Skeletal muscle satellite cell (primary cell): ENCODE measurements at regions not wholly inside any gene's neighbourhood (a gene's known extent, or its start where the extent isn't known, plus 50 kb on each side); places are given as distances from the start of the nearest gene placed in this dataset.

ENCODE experiments used
- H3K27me3 ChIP-seq: 2 replicates; pipeline ENCODE4 v1.7.0; 2013; ENCODE audit warnings: low read length; ENCODE audit not compliant: control insufficient read depth, insufficient read depth
- H3K36me3 ChIP-seq: 2 replicates; pipeline ENCODE4 v1.7.0; 2013; ENCODE audit warnings: mild to moderate bottlenecking, control low read depth, low read length; ENCODE audit not compliant: insufficient read depth
- H3K4me1 ChIP-seq: 2 replicates; pipeline ENCODE4 v1.7.0; 2013; ENCODE audit warnings: low read length; ENCODE audit not compliant: control insufficient read depth, insufficient read depth
- H3K4me2 ChIP-seq: 2 replicates; pipeline ENCODE4 v1.7.0; 2013; ENCODE audit warnings: mild to moderate bottlenecking, low read length
- H3K4me3 ChIP-seq: 2 replicates; pipeline ENCODE4 v1.7.0; 2013; ENCODE audit warnings: low read length
- H3K9ac ChIP-seq: 2 replicates; pipeline ENCODE4 v1.7.0; 2013; ENCODE audit warnings: mild to moderate bottlenecking, low read depth, low read length, moderate library complexity
- H3K9me3 ChIP-seq: replicated peaks from 2 replicates; pipeline ENCODE4 v1.7.0; 2013; ENCODE audit warnings: mild to moderate bottlenecking, control low read depth, low read length

GRCh38 chr2:34320056-34320455, 721.0 kb upstream of the FAM98A start:
- Histone ChIP-seq H3K9me3 (no peaks in the 10 kb centered on the region), H3K36me3 (no peaks in the 10 kb centered on the region), H3K4me2 (no peak overlapping the region), H3K27me3 (no peaks in the 10 kb centered on the region), H3K9ac (no peak overlapping the region), H3K4me1 (no peaks in the 10 kb centered on the region), H3K4me3 (no peak overlapping the region)

DNA sequence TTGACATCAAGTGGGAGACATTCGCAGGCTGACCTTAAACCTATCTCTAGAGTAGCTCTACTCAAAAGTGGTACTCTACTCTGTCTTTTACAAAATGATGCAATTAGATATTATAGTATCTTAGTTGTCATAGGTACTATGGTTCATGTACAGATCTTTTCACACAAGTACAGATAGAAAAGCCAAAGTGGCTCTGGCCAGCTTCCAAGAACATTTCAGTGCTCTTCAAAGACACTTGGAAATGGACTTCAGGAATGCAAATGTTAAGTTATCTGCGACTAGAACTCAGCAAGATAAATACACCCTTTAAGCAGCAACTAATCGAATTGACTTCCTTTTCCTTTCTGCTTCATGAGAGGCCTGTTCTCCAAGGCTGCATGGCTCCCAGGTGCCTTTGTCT, 718.7 kb upstream of the FAM98A start:
- Histone ChIP-seq H3K9ac (no peak overlapping the region), H3K36me3 (no peaks in the 10 kb centered on the region), H3K27me3 (no peaks in the 10 kb centered on the region), H3K4me3 (no peak overlapping the region), H3K9me3 (no peaks in the 10 kb centered on the region), H3K4me1 (no peaks in the 10 kb centered on the region), H3K4me2 (no peak overlapping the region)

DNA sequence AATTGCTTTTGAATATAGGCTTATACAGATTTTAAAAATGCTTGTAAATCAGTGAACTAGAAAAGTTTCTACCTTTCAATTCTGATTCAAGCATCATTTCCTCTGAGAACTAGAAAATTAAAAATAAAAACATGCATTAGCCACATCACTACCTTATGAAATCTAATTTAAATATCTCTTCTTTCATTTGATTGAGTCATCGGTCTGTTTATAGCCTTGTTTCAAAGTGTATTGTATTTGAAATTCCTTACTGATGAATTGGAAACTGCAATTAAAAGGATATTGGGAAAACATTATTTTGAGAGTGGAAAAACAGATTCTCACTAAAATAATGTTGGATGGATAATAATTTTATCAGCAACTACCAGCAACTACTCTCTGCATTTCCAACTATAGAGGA, 717.7 kb upstream of the FAM98A start:
- Histone ChIP-seq H3K4me1 (no peaks in the 10 kb centered on the region), H3K36me3 (no peaks in the 10 kb centered on the region), H3K9ac (no peak overlapping the region), H3K9me3 (no peaks in the 10 kb centered on the region), H3K27me3 (no peaks in the 10 kb centered on the region), H3K4me2 (no peak overlapping the region), H3K4me3 (no peak overlapping the region)

DNA sequence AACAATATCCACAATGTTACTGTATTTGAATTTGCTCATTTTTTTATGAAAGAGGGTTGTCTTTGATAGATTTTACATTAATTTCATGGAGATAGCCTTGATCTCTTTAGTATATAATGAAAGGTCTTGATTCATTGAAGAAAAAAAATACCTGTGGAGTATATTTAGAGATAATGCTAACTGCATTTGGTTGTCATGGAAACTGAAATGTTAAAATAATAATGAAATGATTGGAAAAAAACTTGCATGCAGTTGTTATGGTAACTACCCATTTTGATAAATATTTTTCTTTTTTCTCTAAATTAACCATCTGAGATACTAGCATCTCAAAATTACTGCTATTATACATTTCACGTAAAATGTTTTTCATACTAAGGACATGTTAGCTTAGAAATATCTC, 712.7 kb upstream of the FAM98A start:
- Histone ChIP-seq H3K9me3 (no peaks in the 10 kb centered on the region), H3K9ac (no peak overlapping the region), H3K36me3 (no peaks in the 10 kb centered on the region), H3K27me3 (no peaks in the 10 kb centered on the region), H3K4me2 (no peak overlapping the region), H3K4me3 (no peak overlapping the region), H3K4me1 (no peaks in the 10 kb centered on the region)

GRCh38 chr2:34308140-34308539, 709.0 kb upstream of the FAM98A start:
- H3K27me3 ChIP-seq, result no peaks in the 10 kb centered on the region
- no peaks in the 10 kb centered on the region for H3K36me3 ChIP-seq
- H3K4me3 ChIP-seq, result no peak overlapping the region
- no peak overlapping the region for H3K9ac ChIP-seq
- H3K4me2 ChIP-seq, result no peak overlapping the region
- H3K4me1 ChIP-seq, result no peaks in the 10 kb centered on the region
- H3K9me3 ChIP-seq, result no peaks in the 10 kb centered on the region

- no peaks in the 10 kb centered on the region for H3K27me3 ChIP-seq
- H3K9me3 ChIP-seq, result no peaks in the 10 kb centered on the region
- H3K9ac ChIP-seq, result no peak overlapping the region
- no peaks in the 10 kb centered on the region for H3K4me1 ChIP-seq
- no peak overlapping the region for H3K4me3 ChIP-seq
- H3K4me2 ChIP-seq, result no peak overlapping the region
- H3K36me3 ChIP-seq, result no peaks in the 10 kb centered on the region
Observed at GRCh38 chr2:34307636-34308035, 708.5 kb upstream of the FAM98A start.

GRCh38 chr2:34306745-34307144, 707.6 kb upstream of the FAM98A start:
- no peaks in the 10 kb centered on the region for H3K4me1 ChIP-seq
- H3K27me3 ChIP-seq, result no peaks in the 10 kb centered on the region
- no peak overlapping the region for H3K4me3 ChIP-seq
- no peak overlapping the region for H3K9ac ChIP-seq
- no peaks in the 10 kb centered on the region for H3K36me3 ChIP-seq
- H3K4me2 ChIP-seq, result no peak overlapping the region
- H3K9me3 ChIP-seq, result no peaks in the 10 kb centered on the region

GRCh38 chr2:34305587-34305986, 706.5 kb upstream of the FAM98A start:
- H3K4me2 ChIP-seq, result no peak overlapping the region
- no peak overlapping the region for H3K9ac ChIP-seq
- H3K4me3 ChIP-seq, result no peak overlapping the region
- no peaks in the 10 kb centered on the region for H3K36me3 ChIP-seq
- no peaks in the 10 kb centered on the region for H3K4me1 ChIP-seq
- H3K9me3 ChIP-seq, result no peaks in the 10 kb centered on the region
- H3K27me3 ChIP-seq, result no peaks in the 10 kb centered on the region

DNA sequence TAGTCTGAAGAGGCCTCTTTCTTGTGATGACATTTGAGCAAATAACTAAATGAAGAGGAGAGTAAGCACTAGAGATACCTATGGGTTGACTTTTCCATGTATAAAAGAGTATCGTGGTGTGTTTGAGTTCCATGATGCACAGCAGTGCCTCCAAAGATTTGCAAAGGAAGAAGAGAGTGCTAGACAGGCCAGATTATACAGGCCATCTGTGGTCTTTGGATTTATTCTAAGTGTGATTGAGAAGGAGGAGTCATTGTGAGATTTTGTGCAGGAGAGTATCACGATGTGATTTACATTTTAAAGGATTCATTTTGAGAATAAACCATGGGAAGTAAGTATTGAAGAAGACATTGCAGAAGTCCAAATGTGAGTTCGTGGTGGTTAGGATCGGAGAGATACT, 695.9 kb upstream of the FAM98A start:
- no peaks in the 10 kb centered on the region for H3K27me3 ChIP-seq
- no peaks in the 10 kb centered on the region for H3K4me1 ChIP-seq
- H3K4me3 ChIP-seq, result no peak overlapping the region
- no peaks in the 10 kb centered on the region for H3K36me3 ChIP-seq
- H3K9me3 ChIP-seq, result no peaks in the 10 kb centered on the region
- H3K9ac ChIP-seq, result no peak overlapping the region
- no peak overlapping the region for H3K4me2 ChIP-seq

GRCh38 chr2:34291076-34291475, 692.0 kb upstream of the FAM98A start:
- Histone ChIP-seq H3K36me3 (no peaks in the 10 kb centered on the region), H3K4me1 (no peaks in the 10 kb centered on the region), H3K4me3 (no peak overlapping the region), H3K9me3 (no peaks in the 10 kb centered on the region), H3K4me2 (no peak overlapping the region), H3K9ac (no peak overlapping the region), H3K27me3 (no peaks in the 10 kb centered on the region)

DNA sequence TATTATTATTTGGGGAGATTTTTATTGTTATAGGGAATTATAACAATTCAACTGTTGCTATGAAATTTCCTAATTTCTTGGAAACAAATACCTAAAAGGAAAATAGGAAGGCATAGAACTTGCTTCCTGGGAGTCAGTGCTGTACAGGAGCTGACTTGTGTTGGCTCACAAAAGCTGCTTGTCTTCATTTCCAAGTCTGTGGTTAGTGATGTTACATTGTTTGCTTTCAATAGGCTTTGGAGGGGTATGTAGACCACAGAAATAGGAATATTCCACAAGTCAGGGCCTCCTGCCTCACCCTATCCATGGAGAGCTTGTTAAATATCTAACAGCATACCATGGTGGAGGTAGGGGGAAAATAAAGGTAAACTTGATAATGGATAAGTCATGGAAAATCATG, 688.9 kb upstream of the FAM98A start:
- Histone ChIP-seq H3K4me1 (no peaks in the 10 kb centered on the region), H3K9ac (no peak overlapping the region), H3K36me3 (no peaks in the 10 kb centered on the region), H3K4me2 (no peak overlapping the region), H3K9me3 (no peaks in the 10 kb centered on the region), H3K27me3 (no peaks in the 10 kb centered on the region), H3K4me3 (no peak overlapping the region)

- H3K9ac ChIP-seq, result no peak overlapping the region
Observed at GRCh38 chr2:34280606-34281005, 681.5 kb upstream of the FAM98A start.

More at GRCh38 chr2:34280606-34281005, 681.5 kb upstream of the FAM98A start:
- no peaks in the 10 kb centered on the region for H3K9me3 ChIP-seq
- H3K27me3 ChIP-seq, result no peaks in the 10 kb centered on the region
- no peaks in the 10 kb centered on the region for H3K4me1 ChIP-seq
- H3K4me3 ChIP-seq, result no peak overlapping the region
- no peak overlapping the region for H3K4me2 ChIP-seq
- H3K36me3 ChIP-seq, result no peaks in the 10 kb centered on the region
